Keratinocyte (primary cell): ENCODE measurements at regions not wholly inside any gene's neighbourhood (a gene's known extent, or its start where the extent isn't known, plus 50 kb on each side); places are given as distances from the start of the nearest gene placed in this dataset.

Experiments
- DNase-seq: peaks from one replicate; pipeline ENCODE4 v3.0.0-alpha.2; 2011; ENCODE audit warnings: low read depth, missing footprints, low spot score
- FAIRE-seq: peaks from 2 replicates; lab custom pipeline; 2011; peaks lifted over from hg19 to GRCh38; lab: Jason Lieb, UNC
- H2AFZ ChIP-seq: 2 replicates; pipeline ENCODE4 v1.6.0; 2012; ENCODE audit warnings: low read length, control low read depth, inconsistent platforms; ENCODE audit not compliant: control insufficient read depth
- H3K27ac ChIP-seq: 2 replicates; pipeline ENCODE4 v1.5.1; 2011; ENCODE audit warnings: low read length; ENCODE audit not compliant: control insufficient read depth, insufficient read depth
- H3K27me3 ChIP-seq: 3 replicates; pipeline ENCODE4 v1.6.0; 2011; ENCODE audit warnings: low read length; ENCODE audit not compliant: control insufficient read depth, insufficient read depth; ENCODE audit errors: extremely low read depth
- H3K36me3 ChIP-seq, 2 experiments: 2 replicates in 1 of 2; 3 replicates in 1 of 2; pipeline ENCODE4 v1.5.1; 2011; ENCODE audit warnings: low read length in 2 of 2, mild to moderate bottlenecking in 1 of 2; ENCODE audit not compliant: control insufficient read depth in 2 of 2, insufficient read depth in 2 of 2; ENCODE audit errors: extremely low read depth in 1 of 2
- H3K4me1 ChIP-seq: 3 replicates; pipeline ENCODE4 v1.5.1; 2011; ENCODE audit warnings: low read length; ENCODE audit not compliant: control insufficient read depth, insufficient read depth; ENCODE audit errors: extremely low read depth
- H3K4me2 ChIP-seq: 3 replicates; pipeline ENCODE4 v1.6.0; 2011; ENCODE audit warnings: low read depth, low read length; ENCODE audit not compliant: control insufficient read depth, insufficient read depth; ENCODE audit errors: extremely low read depth
- H3K4me3 ChIP-seq, 3 experiments: fragments of 200-600 bp in 1 of 3; sonication (generic) in 1 of 3; 2 replicates in 2 of 3; 3 replicates in 1 of 3; pipeline ENCODE4 v1.5.1; 2011 to 2016; ENCODE audit warnings: low read length in 3 of 3, mild to moderate bottlenecking in 3 of 3, control low read depth in 2 of 3, inconsistent platforms in 1 of 3, low read depth in 1 of 3, mixed read lengths in 1 of 3, mixed run types in 1 of 3, moderate library complexity in 1 of 3; ENCODE audit not compliant: control insufficient read depth in 2 of 3, insufficient read depth in 2 of 3; ENCODE audit errors: extremely low read depth in 1 of 3
- H3K79me2 ChIP-seq: 2 replicates; pipeline ENCODE4 v1.6.0; 2012; ENCODE audit warnings: low read length; ENCODE audit not compliant: control insufficient read depth, insufficient read depth
- H3K9ac ChIP-seq: 3 replicates; pipeline ENCODE4 v1.6.0; 2011; ENCODE audit warnings: low read length; ENCODE audit not compliant: control insufficient read depth, insufficient read depth; ENCODE audit errors: extremely low read depth
- H3K9me1 ChIP-seq: 3 replicates; pipeline ENCODE4 v1.6.0; 2011; ENCODE audit warnings: low read length; ENCODE audit not compliant: control insufficient read depth, insufficient read depth; ENCODE audit errors: extremely low read depth
- H3K9me3 ChIP-seq: 2 replicates; pipeline ENCODE4 v1.5.1; 2012; ENCODE audit warnings: low read depth, low read length; ENCODE audit not compliant: control insufficient read depth
- H4K20me1 ChIP-seq: 3 replicates; pipeline ENCODE4 v1.6.0; 2011; ENCODE audit warnings: low read length; ENCODE audit not compliant: control insufficient read depth, insufficient read depth; ENCODE audit errors: extremely low read depth
- CTCF ChIP-seq, 3 experiments: IDR thresholded peaks in 1 of 3; conservative IDR thresholded peaks in 1 of 3; optimal IDR thresholded peaks in 1 of 3; 2 replicates in 2 of 3; 3 replicates in 1 of 3; pipeline versions ENCODE3 to v1.5.1; 2011; ENCODE audit warnings: low read length in 3 of 3, mild to moderate bottlenecking in 3 of 3, moderate library complexity in 2 of 3, control low read depth in 1 of 3, inconsistent platforms in 1 of 3; ENCODE audit not compliant: insufficient read depth in 2 of 3; ENCODE audit errors: extremely low read depth in 1 of 3
- EZH2 ChIP-seq: IDR thresholded peaks from one replicate; pipeline ENCODE4 v1.6.1; 2012; ENCODE audit warnings: inconsistent platforms, mild to moderate bottlenecking, low read length, moderate library complexity
- dilution Hi-C: fragments of 300-500 bp; cut with MboI; formaldehyde crosslinking; loops from one replicate; pipeline ENCODE4 v1.7.0; 2020; ENCODE audit warnings: low sequenced_read_pairs; ENCODE audit not compliant: extremely low pct_ligation_motif_present

DNA sequence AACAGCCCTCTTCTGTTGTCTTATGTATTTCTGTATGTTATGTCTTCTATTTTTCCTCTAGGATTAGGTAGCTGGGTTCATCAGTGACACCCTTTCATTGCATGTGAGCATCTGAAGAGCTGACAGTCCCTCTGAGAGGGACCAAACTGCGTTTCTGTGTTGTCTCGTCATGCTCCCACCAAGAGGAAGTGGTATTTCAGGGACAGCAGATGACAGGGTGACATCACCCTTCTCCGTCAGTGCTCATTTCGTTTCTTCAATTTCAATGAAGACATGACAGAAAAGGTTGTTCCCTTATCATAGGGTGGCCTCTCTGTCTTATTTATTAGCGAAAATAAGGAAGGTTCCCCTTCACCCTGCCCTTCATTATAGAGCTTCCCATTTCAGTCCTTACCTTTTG lies 225.9 kb upstream of the NR4A3 start:
- no peak for FAIRE-seq
- no peaks in the 10 kb centered on the region for H3K9me1 ChIP-seq
- DNase-seq: no peak
- H3K27me3 ChIP-seq: no peaks in the 10 kb centered on the region
- no peak overlapping the region for H3K9ac ChIP-seq
- H3K36me3 ChIP-seq: no peaks in the 10 kb centered on the region
- no peaks in the 10 kb centered on the region for H3K9me3 ChIP-seq
- H3K27ac ChIP-seq: no peak overlapping the region
- H3K4me2 ChIP-seq: no peak overlapping the region
- dilution Hi-C loops: no loop called here
- H3K4me1 ChIP-seq: no peaks in the 10 kb centered on the region
- H3K79me2 ChIP-seq: no peaks in the 10 kb centered on the region
- H3K4me3 ChIP-seq: no peak overlapping the region
- no peak overlapping the region for H2AFZ ChIP-seq
- TF ChIP-seq CTCF (optimal IDR thresholded peaks at IDR 0.05 in 1 of 3, IDR thresholded peaks at IDR 0.05 in 1 of 3, conservative IDR thresholded peaks at IDR 0.05 in 1 of 3; ENCODE audit: extremely low read depth in 1 of 3, insufficient read depth in 2 of 3, low read length in 3 of 3) (no peak), EZH2 (no peak)
- H4K20me1 ChIP-seq: no peaks in the 10 kb centered on the region

DNA sequence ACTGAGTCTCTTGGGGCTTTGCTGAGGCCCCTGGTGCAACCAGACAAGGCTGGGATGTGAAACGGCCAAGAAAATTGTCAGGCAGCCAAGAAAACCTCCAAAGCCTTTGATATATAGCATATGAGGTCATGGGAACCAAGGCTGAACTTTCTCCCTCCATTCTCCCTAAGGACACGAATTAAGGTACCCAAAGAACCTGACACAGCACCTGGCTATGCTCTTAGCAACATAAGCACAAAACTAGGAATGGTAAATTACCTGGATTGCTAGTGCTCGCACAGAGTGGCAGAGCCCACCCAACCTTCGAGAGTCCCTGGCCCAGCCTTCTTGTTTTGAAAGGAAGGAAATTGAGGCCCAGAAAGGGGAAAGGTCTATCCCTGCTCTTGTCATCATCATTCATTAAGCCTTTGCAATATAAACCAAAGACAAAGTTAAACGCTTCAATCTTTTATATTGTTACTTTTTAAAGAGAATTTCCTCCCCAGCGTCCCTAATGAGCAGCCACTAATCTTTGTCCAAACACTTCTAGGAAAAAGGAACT lies 220.0 kb upstream of the NR4A3 start:
- no peak overlapping the region for H2AFZ ChIP-seq
- H3K9me1 ChIP-seq: no peaks in the 10 kb centered on the region
- no peak for TF ChIP-seq CTCF (optimal IDR thresholded peaks at IDR 0.05 in 1 of 3, IDR thresholded peaks at IDR 0.05 in 1 of 3, conservative IDR thresholded peaks at IDR 0.05 in 1 of 3; ENCODE audit: extremely low read depth in 1 of 3, insufficient read depth in 2 of 3, low read length in 3 of 3)
- no peaks in the 10 kb centered on the region for H3K4me1 ChIP-seq
- H3K9me3 ChIP-seq: no peaks in the 10 kb centered on the region
- no peak overlapping the region for H3K4me2 ChIP-seq
- no peak for FAIRE-seq
- no peak overlapping the region for H3K4me3 ChIP-seq
- dilution Hi-C loops: no loop called here
- H4K20me1 ChIP-seq: no peaks in the 10 kb centered on the region
- H3K9ac ChIP-seq: no peak overlapping the region
- H3K79me2 ChIP-seq: no peaks in the 10 kb centered on the region
- no peaks in the 10 kb centered on the region for H3K36me3 ChIP-seq
- H3K27ac ChIP-seq: no peak overlapping the region
- no peak for DNase-seq
- H3K27me3 ChIP-seq: no peaks in the 10 kb centered on the region
